HUES64 (cell line): ENCODE measurements at regions not wholly inside any gene's neighbourhood (a gene's known extent, or its start where the extent isn't known, plus 50 kb on each side); places are given as distances from the start of the nearest gene placed in this dataset.
"Not testable (repeated sequence)": the region's sequence is repeated elsewhere in the genome, so short reads cannot be mapped to it uniquely, and the experiment has no call there.

ENCODE experiments used
- H3K27ac ChIP-seq: 2 replicates; pipeline ENCODE4 v1.7.0; 2013; ENCODE audit warnings: low read depth, low read length, inconsistent platforms
- H3K27me3 ChIP-seq: 2 replicates; pipeline ENCODE4 v1.6.1; 2013; ENCODE audit warnings: mild to moderate bottlenecking, low read length; ENCODE audit not compliant: insufficient read depth
- H3K36me3 ChIP-seq: 2 replicates; pipeline ENCODE4 v1.6.1; 2013; ENCODE audit warnings: mild to moderate bottlenecking, low read length; ENCODE audit not compliant: insufficient read depth
- H3K4me1 ChIP-seq: 2 replicates; pipeline ENCODE4 v1.6.1; 2013; ENCODE audit warnings: mild to moderate bottlenecking, low read length, moderate library complexity; ENCODE audit not compliant: insufficient read depth
- H3K4me3 ChIP-seq: 2 replicates; pipeline ENCODE4 v1.5.1; 2013; ENCODE audit warnings: mild to moderate bottlenecking, low read length, moderate library complexity
- H3K9ac ChIP-seq: 2 replicates; pipeline ENCODE4 v1.6.1; 2013; ENCODE audit warnings: mild to moderate bottlenecking, low read depth, low read length
- H3K9me3 ChIP-seq: 2 replicates; pipeline ENCODE4 v1.6.1; 2013; ENCODE audit warnings: low read depth, low read length; ENCODE audit not compliant: insufficient read depth
- WGBS: fragments of 150-250, 120-280 bp; methylation state at CpG from one replicate; pipeline ENCODE4 v1.1.7; 2013; ENCODE audit warnings: missing lambda C conversion rate; 5-methylcytosine and 5-hydroxymethylcytosine counted together

GRCh38 chr9:1918622-1919021 is 96.5 kb upstream of the SMARCA2 start:
- 62% methylated on average over 5 of the region's 5 CpGs for WGBS
- no peaks in the 10 kb centered on the region for H3K36me3 ChIP-seq
- H3K27ac ChIP-seq, result no peak overlapping the region
- peaks cover 19% of the 10 kb centered on the region for H3K4me1 ChIP-seq
- H3K27me3 ChIP-seq, result no peaks in the 10 kb centered on the region
- H3K9me3 ChIP-seq, result no peaks in the 10 kb centered on the region
- no peak overlapping the region for H3K9ac ChIP-seq
- no peak overlapping the region for H3K4me3 ChIP-seq

- Histone ChIP-seq H3K4me3 (no peak overlapping the region), H3K9ac (no peak overlapping the region), H3K27ac (no peak overlapping the region), H3K27me3 (no peaks in the 10 kb centered on the region), H3K4me1 (peaks cover 19% of the 10 kb centered on the region), H3K9me3 (no peaks in the 10 kb centered on the region), H3K36me3 (no peaks in the 10 kb centered on the region)
- 94% methylated on average over 4 of the region's 4 CpGs for WGBS
Observed at GRCh38 chr9:1919229-1919628, 95.9 kb upstream of the SMARCA2 start.

- Histone ChIP-seq H3K4me1 (peaks cover 19% of the 10 kb centered on the region), H3K27me3 (no peaks in the 10 kb centered on the region), H3K9ac (no peak overlapping the region), H3K36me3 (no peaks in the 10 kb centered on the region), H3K4me3 (no peak overlapping the region), H3K9me3 (no peaks in the 10 kb centered on the region), H3K27ac (no peak overlapping the region)
- WGBS, result 95% methylated on average over 3 of the region's 3 CpGs
Observed at GRCh38 chr9:1920386-1920785, 94.8 kb upstream of the SMARCA2 start.

GRCh38 chr9:1922026-1922425 is 93.1 kb upstream of the SMARCA2 start:
- H3K4me1 ChIP-seq, result peaks cover 19% of the 10 kb centered on the region
- no peak overlapping the region for H3K4me3 ChIP-seq
- no peaks in the 10 kb centered on the region for H3K36me3 ChIP-seq
- no peaks in the 10 kb centered on the region for H3K27me3 ChIP-seq
- no peaks in the 10 kb centered on the region for H3K9me3 ChIP-seq
- H3K9ac ChIP-seq, result no peak overlapping the region
- no peak overlapping the region for H3K27ac ChIP-seq
- 90% methylated on average over 3 of the region's 3 CpGs for WGBS

GRCh38 chr9:1927546-1927945 is 87.6 kb upstream of the SMARCA2 start:
- Histone ChIP-seq H3K9me3 (no peaks in the 10 kb centered on the region), H3K27ac (no peak overlapping the region), H3K4me3 (no peak overlapping the region), H3K4me1 (peaks cover 5% of the 10 kb centered on the region; the same call in 1 of the 2 replicates), H3K27me3 (no peaks in the 10 kb centered on the region), H3K36me3 (no peaks in the 10 kb centered on the region), H3K9ac (no peak overlapping the region)
- 91% methylated on average over 5 of the region's 6 CpGs for WGBS

- peaks cover 5% of the 10 kb centered on the region; the same call in 1 of the 2 replicates for H3K4me1 ChIP-seq
- H3K9ac ChIP-seq, result no peak overlapping the region
- 44% methylated on average over 1 of the region's 2 CpGs for WGBS
- H3K27ac ChIP-seq, result no peak overlapping the region
- H3K4me3 ChIP-seq, result no peak overlapping the region
- H3K27me3 ChIP-seq, result no peaks in the 10 kb centered on the region
- H3K9me3 ChIP-seq, result no peaks in the 10 kb centered on the region
- no peaks in the 10 kb centered on the region for H3K36me3 ChIP-seq
Observed at GRCh38 chr9:1929134-1929533, 86.0 kb upstream of the SMARCA2 start.

- Histone ChIP-seq H3K36me3 (no peaks in the 10 kb centered on the region), H3K27me3 (no peaks in the 10 kb centered on the region), H3K9me3 (no peaks in the 10 kb centered on the region), H3K27ac (no peak overlapping the region), H3K9ac (no peak overlapping the region), H3K4me1 (peaks cover 5% of the 10 kb centered on the region; the same call in 1 of the 2 replicates), H3K4me3 (no peak overlapping the region)
- 94% methylated on average over 5 of the region's 5 CpGs for WGBS
Observed at GRCh38 chr9:1929722-1930244, 85.4 kb upstream of the SMARCA2 start.

- H3K27ac ChIP-seq, H3K4me3 ChIP-seq, H3K36me3 ChIP-seq, H3K4me1 ChIP-seq, H3K27me3 ChIP-seq, H3K9ac ChIP-seq, H3K9me3 ChIP-seq: not testable (repeated sequence)
- WGBS, result 94% methylated on average over 8 of the region's 9 CpGs
Observed at GRCh38 chr9:1930245-1930736, 84.9 kb upstream of the SMARCA2 start.

GRCh38 chr9:1938135-1938534 is 77.0 kb upstream of the SMARCA2 start:
- 91% methylated on average over 1 of the region's 1 CpG for WGBS
- no peak overlapping the region for H3K9ac ChIP-seq
- H3K9me3 ChIP-seq, result no peaks in the 10 kb centered on the region
- no peaks in the 10 kb centered on the region for H3K4me1 ChIP-seq
- no peak overlapping the region for H3K27ac ChIP-seq
- H3K4me3 ChIP-seq, result no peak overlapping the region
- no peaks in the 10 kb centered on the region for H3K36me3 ChIP-seq
- H3K27me3 ChIP-seq, result no peaks in the 10 kb centered on the region

- Histone ChIP-seq H3K27ac (no peak overlapping the region), H3K4me3 (no peak overlapping the region), H3K9ac (no peak overlapping the region), H3K4me1 (no peaks in the 10 kb centered on the region), H3K9me3 (no peaks in the 10 kb centered on the region), H3K36me3 (no peaks in the 10 kb centered on the region), H3K27me3 (no peaks in the 10 kb centered on the region)
- WGBS, result 82% methylated on average over 2 of the region's 2 CpGs
Observed at GRCh38 chr9:1938675-1939170, 76.4 kb upstream of the SMARCA2 start.

GRCh38 chr9:1939466-1939865 is 75.7 kb upstream of the SMARCA2 start:
- Histone ChIP-seq H3K36me3 (no peaks in the 10 kb centered on the region), H3K4me1 (no peaks in the 10 kb centered on the region), H3K27ac (no peak overlapping the region), H3K27me3 (no peaks in the 10 kb centered on the region), H3K4me3 (no peak overlapping the region), H3K9ac (no peak overlapping the region), H3K9me3 (no peaks in the 10 kb centered on the region)
- WGBS, result 100% methylated on average over 1 of the region's 1 CpG

- H3K27ac ChIP-seq, result no peak overlapping the region
Observed at GRCh38 chr9:1939926-1940368, 75.2 kb upstream of the SMARCA2 start.

More at GRCh38 chr9:1939926-1940368, 75.2 kb upstream of the SMARCA2 start:
- no peaks in the 10 kb centered on the region for H3K4me1 ChIP-seq
- H3K9ac ChIP-seq, result no peak overlapping the region
- no peak overlapping the region for H3K4me3 ChIP-seq
- no peaks in the 10 kb centered on the region for H3K9me3 ChIP-seq
- H3K27me3 ChIP-seq, result no peaks in the 10 kb centered on the region
- 56% methylated on average over 7 of the region's 7 CpGs for WGBS
- H3K36me3 ChIP-seq, result no peaks in the 10 kb centered on the region
